GM19023 (cell line): ENCODE measurements at regions not wholly inside any gene's neighbourhood (a gene's known extent, or its start where the extent isn't known, plus 50 kb on each side); places are given as distances from the start of the nearest gene placed in this dataset.

Experiments used
- ATAC-seq: cut with Tn5 transposase; IDR thresholded peaks from one replicate; pipeline ENCODE4 v1.9.1; 2021; ENCODE audit warnings: mild to moderate bottlenecking, moderate library complexity; ENCODE audit not compliant: unreplicated experiment

DNA sequence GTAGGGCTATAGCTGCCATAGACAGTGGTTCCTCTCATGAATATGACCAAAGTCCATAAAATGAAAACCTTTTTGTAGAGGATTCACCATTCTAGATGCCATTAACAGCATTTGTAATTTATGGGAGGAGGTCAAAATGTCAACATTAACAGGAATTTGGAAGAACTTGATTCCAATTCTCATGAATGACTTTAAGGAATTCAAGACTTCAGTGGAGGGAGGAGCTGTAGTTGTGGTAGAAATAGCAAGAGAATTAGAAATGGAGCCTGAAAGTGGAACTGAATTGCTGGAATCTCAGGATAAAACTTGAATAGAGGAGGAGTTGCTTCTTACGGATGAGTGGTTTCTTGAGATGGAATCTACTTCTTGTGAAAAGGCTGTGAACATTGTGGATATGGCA lies 65.4 kb upstream of the ESRRG start:
- no peak for ATAC-seq

GRCh38 chr1:216785737-216786136 lies 62.5 kb upstream of the ESRRG start:
- no peak for ATAC-seq

GRCh38 chr1:216785221-216785620 lies 62.0 kb upstream of the ESRRG start:
- ATAC-seq, result no peak

DNA sequence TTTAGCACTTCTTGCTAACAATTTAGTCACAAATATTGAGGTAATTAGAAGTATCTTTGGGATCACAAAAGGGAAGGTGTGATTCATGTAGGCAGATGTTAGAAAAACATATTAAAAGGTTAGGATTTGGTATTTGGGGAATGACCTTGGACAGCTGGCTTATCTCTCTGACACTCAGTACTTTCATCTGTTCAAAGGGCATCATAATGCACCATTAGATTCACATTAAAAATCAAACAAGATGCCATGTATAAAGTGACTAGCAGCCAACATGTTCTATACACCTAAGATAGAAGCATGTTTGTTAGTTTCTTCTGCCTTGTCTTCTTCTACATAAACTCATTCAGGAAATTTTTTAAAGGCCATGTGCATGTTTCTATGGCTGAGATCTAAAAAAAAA lies 56.5 kb upstream of the ESRRG start:
- no peak for ATAC-seq

DNA sequence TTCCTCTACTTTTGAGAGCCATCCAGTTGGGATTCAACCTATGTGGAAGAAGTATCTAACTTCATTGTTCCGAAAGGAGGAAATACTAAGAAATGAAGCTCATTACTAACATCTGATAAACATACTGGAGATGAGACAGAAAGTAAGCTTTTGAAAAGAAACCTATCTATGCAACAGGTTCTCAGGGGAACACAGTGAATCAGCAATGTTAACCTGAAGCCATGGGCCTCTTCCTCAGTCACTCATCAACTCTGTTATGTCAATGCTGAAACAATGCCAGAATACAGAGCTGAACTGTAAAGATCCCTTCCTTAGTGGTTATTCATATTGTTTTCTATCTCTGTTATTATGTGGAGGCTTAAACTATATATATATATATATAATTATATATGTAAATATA lies 55.5 kb upstream of the ESRRG start:
- ATAC-seq, result no peak

DNA sequence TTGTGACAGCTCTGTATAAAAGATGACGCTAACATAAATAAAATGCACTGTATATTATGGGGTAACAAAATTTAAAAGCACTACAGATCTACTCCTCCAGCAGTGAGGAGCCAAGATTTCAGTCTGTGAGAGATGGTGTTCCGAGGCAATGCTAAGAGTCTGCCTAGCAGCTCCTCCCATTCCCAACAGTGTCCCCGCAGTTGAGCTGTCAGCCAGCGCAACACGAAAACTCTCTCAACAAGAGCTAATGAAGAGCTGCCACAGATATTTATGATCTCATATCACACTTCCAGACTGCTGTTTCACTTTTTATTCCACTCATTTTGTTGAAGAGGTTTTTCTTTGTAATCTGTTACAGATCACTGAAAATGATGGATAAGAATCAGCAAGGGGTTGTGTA lies 53.9 kb upstream of the ESRRG start:
- no peak for ATAC-seq
